HG03060 (cell line): ENCODE measurements at regions not wholly inside any gene's neighbourhood (a gene's known extent, or its start where the extent isn't known, plus 50 kb on each side); places are given as distances from the start of the nearest gene placed in this dataset.
"Not testable (repeated sequence)": the region's sequence is repeated elsewhere in the genome, so short reads cannot be mapped to it uniquely, and the experiment has no call there.

Experiments used
- ATAC-seq: cut with Tn5 transposase; IDR thresholded peaks from one replicate; pipeline ENCODE4 v1.9.1; 2021; ENCODE audit warnings: low read depth, moderate number of reproducible peaks; ENCODE audit not compliant: unreplicated experiment

DNA sequence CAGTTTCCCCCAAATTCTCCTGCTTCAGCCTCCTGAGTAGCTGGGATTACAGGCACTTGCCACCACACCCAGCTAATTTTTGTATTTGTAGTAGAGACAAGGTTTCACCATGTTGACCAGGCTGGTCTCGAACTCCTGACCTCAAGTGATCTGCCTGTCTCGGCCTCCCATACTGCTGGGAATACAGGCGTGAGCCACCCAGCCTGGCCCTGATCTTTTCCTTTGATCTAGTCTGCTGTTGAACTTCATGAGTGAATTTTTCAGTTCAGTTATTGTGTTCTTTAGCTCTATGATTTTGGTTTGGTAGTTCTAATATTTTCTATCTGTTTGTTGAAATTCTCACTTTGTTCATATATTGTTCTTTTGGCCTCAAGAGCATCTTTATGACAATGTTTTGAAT lies 83.4 kb upstream of the RAP2C start:
- not testable (repeated sequence) for ATAC-seq

DNA sequence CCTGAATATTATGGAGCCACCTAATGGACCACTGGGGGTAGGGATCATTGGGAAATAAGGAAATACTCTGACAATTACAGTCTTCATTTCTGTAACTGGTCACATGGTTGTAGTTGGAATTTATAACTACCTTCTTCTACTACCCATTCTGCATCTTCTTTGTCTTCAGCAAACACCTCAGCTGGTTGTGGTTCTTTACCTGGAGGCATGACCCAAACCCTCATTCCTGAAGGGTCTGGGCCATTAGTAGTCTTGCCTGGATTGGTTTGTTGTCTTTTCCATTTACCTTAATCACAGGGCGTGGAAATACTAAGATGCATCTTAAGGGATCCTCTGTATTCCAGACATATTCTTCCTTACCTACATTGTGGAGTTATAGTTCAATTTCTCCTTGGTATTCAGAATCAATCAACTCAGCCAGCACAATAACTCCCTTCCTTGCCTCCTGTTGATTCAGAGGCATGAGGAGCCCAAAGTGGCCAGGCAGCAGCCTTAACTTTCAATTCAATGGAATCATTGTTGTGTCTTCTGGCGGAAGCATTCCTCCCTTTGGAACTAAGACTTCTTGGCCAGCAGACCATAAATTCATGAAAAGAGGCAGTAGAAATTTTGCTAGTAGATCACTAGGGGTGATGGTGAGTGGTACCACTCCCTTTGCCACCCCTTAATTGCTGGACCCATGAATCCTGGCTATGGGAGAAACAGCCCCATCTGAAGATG lies 75.7 kb upstream of the RAP2C start:
- ATAC-seq, result no peak

DNA sequence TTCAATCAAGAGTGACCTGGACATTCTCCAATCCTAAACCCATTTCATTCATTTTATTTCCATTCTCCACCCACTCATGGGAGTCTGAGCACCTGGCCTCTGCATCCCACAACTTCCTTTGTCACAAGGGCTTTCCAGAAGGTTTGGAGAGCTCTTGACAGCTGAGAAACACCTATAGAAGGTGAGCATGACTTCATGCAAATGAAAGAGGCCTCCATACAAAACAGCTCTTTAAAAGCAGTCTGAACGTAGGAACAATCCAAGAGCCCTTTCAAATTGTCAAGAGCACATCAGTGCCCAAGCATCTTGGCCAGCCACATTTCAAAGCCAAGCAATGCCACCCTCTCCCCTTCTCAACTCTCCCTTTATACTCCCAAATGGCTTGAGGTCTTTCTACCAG lies 74.9 kb upstream of the RAP2C start:
- no peak for ATAC-seq

DNA sequence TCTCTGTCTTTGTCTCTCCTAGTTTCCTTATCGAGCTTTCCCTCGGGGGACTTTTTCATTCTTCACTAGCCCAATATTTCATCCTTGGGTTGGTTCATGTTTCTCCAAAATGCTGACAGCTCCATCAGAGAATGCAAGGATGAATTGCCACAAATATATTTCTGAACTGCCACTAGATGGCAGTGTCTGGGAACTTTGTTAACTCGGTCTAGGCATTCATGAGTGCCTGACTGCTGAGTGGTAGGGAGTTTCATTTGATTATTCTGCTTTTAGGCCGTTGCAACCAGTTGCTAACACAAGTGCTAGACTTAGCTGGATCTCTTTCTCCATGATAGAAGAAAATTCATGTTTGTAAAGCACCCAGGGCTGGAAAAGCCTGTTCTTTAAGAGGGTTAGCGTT lies 73.5 kb upstream of the RAP2C start:
- peak; percentile 55 for ATAC-seq

DNA sequence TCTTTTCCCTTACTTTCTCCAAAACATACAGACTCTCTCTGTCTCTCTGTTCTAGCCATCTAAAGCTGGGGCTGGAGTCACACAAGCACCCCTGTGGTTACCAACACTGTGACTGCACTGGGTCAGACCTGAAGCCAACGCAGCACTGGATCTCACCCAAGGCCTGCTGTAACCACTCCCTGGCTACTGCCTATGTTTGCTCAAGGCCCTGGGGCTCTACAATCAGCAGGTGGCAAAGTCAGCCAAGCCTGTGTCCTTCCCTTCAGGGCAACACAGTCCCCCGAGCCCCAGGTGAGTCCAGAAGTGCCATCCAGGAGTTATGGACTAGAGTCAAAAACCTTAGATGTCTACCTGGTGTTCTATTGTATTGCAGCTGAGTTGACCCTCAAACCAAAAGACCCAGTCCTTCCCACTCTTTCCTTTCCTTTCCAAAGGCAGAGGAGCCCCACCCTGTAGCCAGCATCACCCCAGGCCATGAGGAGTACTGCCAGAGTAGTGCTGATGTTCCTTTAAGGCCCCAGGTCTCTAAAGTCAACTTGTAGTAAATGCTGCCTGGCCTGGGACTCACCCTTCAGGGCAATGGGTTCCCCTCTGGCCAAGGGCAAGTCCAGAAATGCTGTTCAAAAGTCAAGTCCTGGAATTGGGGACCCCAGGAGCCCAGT lies 58.8 kb upstream of the RAP2C start:
- ATAC-seq, result no peak

DNA sequence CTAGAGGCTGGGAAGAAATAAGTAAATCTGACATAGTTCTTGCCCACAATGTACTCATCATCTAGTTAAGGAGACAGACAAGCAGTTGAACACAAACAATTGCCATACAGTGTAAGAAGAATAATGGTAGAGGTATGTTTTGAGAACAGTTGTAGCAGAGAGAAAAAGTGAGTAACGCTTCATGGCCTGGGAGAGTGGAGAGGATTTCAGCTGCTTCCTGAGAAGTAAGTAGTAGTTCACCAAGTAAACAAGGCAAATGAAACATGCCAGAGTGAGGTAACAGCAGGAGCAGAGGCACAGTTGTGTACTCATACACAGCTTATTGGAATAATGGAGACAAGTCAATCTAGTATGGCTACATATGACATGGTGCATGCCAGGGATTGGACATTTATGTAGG lies 53.6 kb upstream of the RAP2C start:
- no peak for ATAC-seq

DNA sequence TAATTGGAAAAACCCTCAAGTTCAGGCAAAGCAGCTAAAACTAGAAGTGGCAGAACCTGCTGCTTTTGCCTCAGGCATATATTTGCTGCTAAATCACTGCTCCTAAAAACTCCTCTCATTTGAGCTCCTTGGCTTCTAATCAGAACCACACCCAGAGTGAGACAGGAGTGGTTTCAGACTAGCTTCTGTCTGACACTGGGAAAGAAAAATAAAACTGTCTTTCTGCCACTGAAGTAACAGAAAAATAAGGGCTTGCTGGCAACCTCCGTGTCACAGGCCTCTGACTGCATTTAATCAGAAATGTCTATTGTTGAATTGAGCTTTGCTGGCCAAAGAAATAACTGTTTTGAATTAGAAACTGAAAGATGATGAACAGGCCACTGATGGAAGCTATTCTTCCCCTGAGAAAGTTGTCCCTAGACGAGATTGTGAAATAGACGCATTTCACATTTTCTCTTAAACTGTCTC lies 52.1 kb upstream of the RAP2C start:
- ATAC-seq, result no peak

DNA sequence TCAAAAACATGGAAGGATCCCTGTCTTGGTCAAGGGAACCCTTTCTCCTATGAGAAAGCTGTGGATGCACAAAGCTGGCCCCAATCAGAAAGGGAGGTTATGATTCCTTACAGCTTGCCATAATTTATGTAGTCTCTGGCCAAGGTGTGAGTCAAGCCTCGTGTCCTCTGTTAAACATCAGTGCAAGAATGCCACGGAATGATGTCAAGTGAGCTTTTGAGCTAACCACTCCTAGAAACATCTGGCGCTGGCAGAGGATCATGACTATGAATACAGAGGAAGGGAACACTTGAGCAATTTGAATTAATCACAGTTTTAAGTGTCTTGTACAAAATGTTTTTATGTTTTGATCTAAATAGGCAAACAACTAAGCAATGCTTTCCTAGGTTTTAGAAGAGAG lies 51.5 kb upstream of the RAP2C start:
- ATAC-seq, result no peak

DNA sequence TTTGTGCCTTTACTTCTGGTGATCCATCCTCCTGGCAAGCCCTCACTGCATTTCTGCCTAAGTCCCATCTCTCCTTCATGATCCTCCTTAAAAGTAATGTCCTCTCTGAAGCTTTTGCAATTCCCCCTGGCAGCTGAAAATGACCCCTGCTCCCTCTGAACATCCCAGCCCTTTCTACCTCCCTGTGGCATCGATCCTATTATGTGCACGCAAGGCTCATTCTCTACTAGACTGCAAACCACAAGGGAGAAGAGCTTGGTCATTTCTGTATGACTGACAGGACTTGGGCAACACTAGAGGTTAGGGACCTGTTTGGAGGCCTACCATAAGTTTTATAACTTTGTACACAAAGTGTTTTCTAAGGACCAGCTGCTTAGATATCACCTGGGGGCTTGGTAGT lies 50.8 kb upstream of the RAP2C start:
- no peak for ATAC-seq
